ENCODE measurements at regions not wholly inside any gene's neighbourhood (a gene's known extent, or its start where the extent isn't known, plus 50 kb on each side); places are given as distances from the start of the nearest gene placed in this dataset.
"Not testable (repeated sequence)": the region's sequence is repeated elsewhere in the genome, so short reads cannot be mapped to it uniquely, and the experiment has no call there.

- in situ Hi-C loops (cut with HindIII; ENCODE audit: low pct_unique_long_range_greater_than_20kb, low sequenced_read_pairs): no loop called here
- DNase-seq (ENCODE audit: low read depth in 1 of 2, low spot score in 1 of 2): peak in 1 of 2 experiments; percentile 61
- TF ChIP-seq JUND (IDR thresholded peaks at IDR 0.05; ENCODE audit: low read depth): no peak
These were observed 195.4 kb upstream of the TPRG1 start for GRCh38 chr3:188976407-188976806.

GRCh38 chr3:188978421-188979171 lies 193.2 kb upstream of the TPRG1 start:
- in situ Hi-C loops (cut with HindIII; ENCODE audit: low pct_unique_long_range_greater_than_20kb, low sequenced_read_pairs): no loop called here
- DNase-seq (ENCODE audit: low read depth in 1 of 2, low spot score in 1 of 2): peak in 1 of 2 experiments; percentile 70
- TF ChIP-seq JUND (IDR thresholded peaks at IDR 0.05; ENCODE audit: low read depth): 0 out of 2 replicates have a peak, but pooled peaks have one; percentile 44

GRCh38 chr3:188979248-188979647 lies 192.5 kb upstream of the TPRG1 start:
- no peak for DNase-seq (ENCODE audit: low read depth in 1 of 2, low spot score in 1 of 2)
- no peak for TF ChIP-seq JUND (IDR thresholded peaks at IDR 0.05; ENCODE audit: low read depth)
- in situ Hi-C loops (cut with HindIII; ENCODE audit: low pct_unique_long_range_greater_than_20kb, low sequenced_read_pairs): no loop called here

- no peak for DNase-seq (ENCODE audit: low read depth in 1 of 2, low spot score in 1 of 2)
- in situ Hi-C loops (cut with HindIII; ENCODE audit: low pct_unique_long_range_greater_than_20kb, low sequenced_read_pairs): no loop called here
- no peak for TF ChIP-seq JUND (IDR thresholded peaks at IDR 0.05; ENCODE audit: low read depth)
These were observed 192.0 kb upstream of the TPRG1 start for GRCh38 chr3:188979669-188980310.

- in situ Hi-C loops (cut with HindIII; ENCODE audit: low pct_unique_long_range_greater_than_20kb, low sequenced_read_pairs): no loop called here
- TF ChIP-seq JUND (IDR thresholded peaks at IDR 0.05; ENCODE audit: low read depth): no peak
- DNase-seq (ENCODE audit: low read depth in 1 of 2, low spot score in 1 of 2): no peak
These were observed 178.6 kb upstream of the TPRG1 start for GRCh38 chr3:188993181-188993580.

- DNase-seq (ENCODE audit: low read depth in 1 of 2, low spot score in 1 of 2): no peak
- TF ChIP-seq JUND (IDR thresholded peaks at IDR 0.05; ENCODE audit: low read depth): no peak
- in situ Hi-C loops (cut with HindIII; ENCODE audit: low pct_unique_long_range_greater_than_20kb, low sequenced_read_pairs): no loop called here
These were observed 170.2 kb upstream of the TPRG1 start for GRCh38 chr3:189001559-189001958.

GRCh38 chr3:189003410-189003809 lies 168.4 kb upstream of the TPRG1 start:
- no peak for TF ChIP-seq JUND (IDR thresholded peaks at IDR 0.05; ENCODE audit: low read depth)
- in situ Hi-C loops (cut with HindIII; ENCODE audit: low pct_unique_long_range_greater_than_20kb, low sequenced_read_pairs): no loop called here
- no peak for DNase-seq (ENCODE audit: low read depth in 1 of 2, low spot score in 1 of 2)

GRCh38 chr3:189013224-189013888 lies 158.4 kb upstream of the TPRG1 start:
- in situ Hi-C loops (cut with HindIII; ENCODE audit: low pct_unique_long_range_greater_than_20kb, low sequenced_read_pairs): no loop called here
- no peak for TF ChIP-seq JUND (IDR thresholded peaks at IDR 0.05; ENCODE audit: low read depth)
- DNase-seq (ENCODE audit: low read depth in 1 of 2, low spot score in 1 of 2): no peak

GRCh38 chr3:189014526-189014925 lies 157.2 kb upstream of the TPRG1 start:
- in situ Hi-C loops (cut with HindIII; ENCODE audit: low pct_unique_long_range_greater_than_20kb, low sequenced_read_pairs): no loop called here
- no peak for DNase-seq (ENCODE audit: low read depth in 1 of 2, low spot score in 1 of 2)
- TF ChIP-seq JUND (IDR thresholded peaks at IDR 0.05; ENCODE audit: low read depth): no peak

- in situ Hi-C loops (cut with HindIII; ENCODE audit: low pct_unique_long_range_greater_than_20kb, low sequenced_read_pairs): not testable (repeated sequence)
- DNase-seq (ENCODE audit: low read depth in 1 of 2, low spot score in 1 of 2): peak in 1 of 2 experiments; percentile 83
These were observed 148.9 kb upstream of the TPRG1 start for GRCh38 chr3:189022576-189023466.

- DNase-seq (ENCODE audit: low read depth in 1 of 2, low spot score in 1 of 2): no peak
- in situ Hi-C loops (cut with HindIII; ENCODE audit: low pct_unique_long_range_greater_than_20kb, low sequenced_read_pairs): no loop called here
- no peak for TF ChIP-seq JUND (IDR thresholded peaks at IDR 0.05; ENCODE audit: low read depth)
These were observed 145.9 kb upstream of the TPRG1 start for GRCh38 chr3:189025866-189026265.

GRCh38 chr3:189027626-189028155 lies 144.1 kb upstream of the TPRG1 start:
- TF ChIP-seq JUND (IDR thresholded peaks at IDR 0.05; ENCODE audit: low read depth): no peak
- DNase-seq (ENCODE audit: low read depth in 1 of 2, low spot score in 1 of 2): no peak
- in situ Hi-C loops (cut with HindIII; ENCODE audit: low pct_unique_long_range_greater_than_20kb, low sequenced_read_pairs): no loop called here
